Caco-2 (cell line): ENCODE measurements at regions not wholly inside any gene's neighbourhood (a gene's known extent, or its start where the extent isn't known, plus 50 kb on each side); places are given as distances from the start of the nearest gene placed in this dataset.

Experiments used
- BruUV-seq: library from RNA; stranded (reverse); fragments of 400-500 nt; replicated peaks from 2 replicates; lab custom pipeline; 2021; lab: Mats Ljungman, UMichigan
- CTCF ChIA-PET: fragments of 300-600 bp; sonication (Branson Sonifier 250); formaldehyde crosslinking; loops from one replicate; lab custom pipeline; 2022; ENCODE audit warnings: antibody characterized with exemption; lab: Charles Lee
- POLR2A ChIA-PET: fragments of 300-600 bp; sonication (Branson Sonifier 250); formaldehyde crosslinking; loops from one replicate; lab custom pipeline; 2022; ENCODE audit warnings: antibody characterized with exemption; lab: Charles Lee
- DNase-seq, 2 experiments: peaks; one replicate each; pipeline versions ENCODE4 v3.0.0 to v3.0.0-alpha.2; 2020 to 2022
- H3K27me3 ChIP-seq: replicated peaks from 2 replicates; pipeline ENCODE4 v1.6.0; 2011; ENCODE audit warnings: low read length; ENCODE audit not compliant: control insufficient read depth, insufficient read depth
- H3K36me3 ChIP-seq: 2 replicates; pipeline ENCODE4 v1.5.1; 2011; ENCODE audit warnings: low read length; ENCODE audit not compliant: control insufficient read depth, insufficient read depth
- H3K4me1 ChIP-seq: fragments of 250-450 bp; sonication (Bioruptor Pico); 2 replicates; pipeline ENCODE4 v1.5.1; 2020; ENCODE audit warnings: mild to moderate bottlenecking
- H3K4me3 ChIP-seq: 2 replicates; pipeline ENCODE4 v1.5.1; 2011; ENCODE audit warnings: low read depth, mild to moderate bottlenecking, control low read depth, low read length
- H3K9me3 ChIP-seq: fragments of 250-450 bp; sonication (Bioruptor Pico); 2 replicates; pipeline ENCODE4 v1.5.1; 2020; ENCODE audit warnings: mild to moderate bottlenecking, moderate library complexity
- H3K27ac Mint-ChIP-seq: one replicate; pipeline ENCODE4 v1.8.0; 2022; ENCODE audit warnings: mixed read lengths; ENCODE audit not compliant: unreplicated experiment
- H3K27me3 Mint-ChIP-seq: one replicate; pipeline ENCODE4 v1.8.0; 2022; ENCODE audit warnings: mixed read lengths; ENCODE audit not compliant: insufficient read depth, unreplicated experiment
- H3K36me3 Mint-ChIP-seq: one replicate; pipeline ENCODE4 v1.8.0; 2022; ENCODE audit warnings: mild to moderate bottlenecking, mixed read lengths; ENCODE audit not compliant: insufficient read depth, unreplicated experiment
- H3K4me1 Mint-ChIP-seq: one replicate; pipeline ENCODE4 v1.8.0; 2022; ENCODE audit warnings: low read depth, mixed read lengths; ENCODE audit not compliant: unreplicated experiment
- H3K4me3 Mint-ChIP-seq: one replicate; pipeline ENCODE4 v1.8.0; 2022; ENCODE audit warnings: mild to moderate bottlenecking, moderate library complexity, mixed read lengths; ENCODE audit not compliant: unreplicated experiment
- H3K9me3 Mint-ChIP-seq: one replicate; pipeline ENCODE4 v1.8.0; 2022; ENCODE audit warnings: mixed read lengths; ENCODE audit not compliant: unreplicated experiment
- intact Hi-C: fragments of 100-400 bp; cut with micrococcal nuclease; formaldehyde crosslinking; loops from one replicate; pipeline ENCODE4 v1.10.0; 2022; ENCODE audit not compliant: unreplicated experiment
- TF ChIP-seq, protein P1 (sequence below), 2 experiments: fragments of 200-600 bp in 1 of 2; IDR thresholded peaks; 1 replicate in 1 of 2; 2 replicates in 1 of 2; pipeline versions ENCODE4 v1.5.1 to v1.8.0; 2011 to 2022; ENCODE audit warnings: antibody characterized with exemption in 1 of 2, control low read depth in 1 of 2, inconsistent platforms in 1 of 2, low read depth in 1 of 2, low read length in 1 of 2, mild to moderate bottlenecking in 1 of 2, moderate library complexity in 1 of 2; ENCODE audit not compliant: insufficient read depth in 1 of 2, severe bottlenecking in 1 of 2, unreplicated experiment in 1 of 2

DNA sequence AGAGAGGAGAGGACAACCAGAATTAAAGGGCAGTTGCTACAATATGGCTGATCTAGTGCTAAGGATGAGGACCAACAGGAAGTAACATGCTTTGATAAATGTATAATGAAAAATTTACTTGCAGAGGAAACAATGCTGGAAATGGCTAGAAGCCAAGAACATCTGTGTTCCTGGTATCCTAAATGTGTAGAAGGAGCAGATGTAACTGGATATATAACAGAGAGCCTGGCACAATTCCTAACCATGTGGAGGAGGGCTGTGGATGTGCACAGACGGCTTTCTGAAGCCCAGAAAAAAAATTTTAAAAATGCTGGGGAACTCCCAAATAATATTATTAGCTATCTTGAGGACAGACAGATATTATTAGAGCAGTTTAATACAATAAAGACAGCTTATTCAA lies 159.4 kb upstream of the GBE1 start:
- Mint-ChIP-seq H3K4me3 (no peak overlapping the region), H3K4me1 (no peaks in the 10 kb centered on the region), H3K27me3 (peaks cover 4% of the 10 kb centered on the region), H3K36me3 (no peaks in the 10 kb centered on the region), H3K27ac (no peak overlapping the region), H3K9me3 (no peaks in the 10 kb centered on the region)
- Histone ChIP-seq H3K4me1 (no peaks in the 10 kb centered on the region), H3K9me3 (no peaks in the 10 kb centered on the region), H3K27me3 (no peaks in the 10 kb centered on the region), H3K4me3 (no peak overlapping the region), H3K36me3 (no peaks in the 10 kb centered on the region)
- TF ChIP-seq, protein P1, sequence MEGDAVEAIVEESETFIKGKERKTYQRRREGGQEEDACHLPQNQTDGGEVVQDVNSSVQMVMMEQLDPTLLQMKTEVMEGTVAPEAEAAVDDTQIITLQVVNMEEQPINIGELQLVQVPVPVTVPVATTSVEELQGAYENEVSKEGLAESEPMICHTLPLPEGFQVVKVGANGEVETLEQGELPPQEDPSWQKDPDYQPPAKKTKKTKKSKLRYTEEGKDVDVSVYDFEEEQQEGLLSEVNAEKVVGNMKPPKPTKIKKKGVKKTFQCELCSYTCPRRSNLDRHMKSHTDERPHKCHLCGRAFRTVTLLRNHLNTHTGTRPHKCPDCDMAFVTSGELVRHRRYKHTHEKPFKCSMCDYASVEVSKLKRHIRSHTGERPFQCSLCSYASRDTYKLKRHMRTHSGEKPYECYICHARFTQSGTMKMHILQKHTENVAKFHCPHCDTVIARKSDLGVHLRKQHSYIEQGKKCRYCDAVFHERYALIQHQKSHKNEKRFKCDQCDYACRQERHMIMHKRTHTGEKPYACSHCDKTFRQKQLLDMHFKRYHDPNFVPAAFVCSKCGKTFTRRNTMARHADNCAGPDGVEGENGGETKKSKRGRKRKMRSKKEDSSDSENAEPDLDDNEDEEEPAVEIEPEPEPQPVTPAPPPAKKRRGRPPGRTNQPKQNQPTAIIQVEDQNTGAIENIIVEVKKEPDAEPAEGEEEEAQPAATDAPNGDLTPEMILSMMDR (IDR thresholded peaks at IDR 0.05; ENCODE audit: insufficient read depth in 1 of 2, low read depth in 1 of 2, low read length in 1 of 2, severe bottlenecking in 1 of 2, unreplicated experiment in 1 of 2) = no peak
- ChIA-PET CTCF (no interaction called here), POLR2A (no interaction called here)
- no peak for DNase-seq
- no TSS peak for BruUV-seq
- intact Hi-C loops = no loop called here

DNA sequence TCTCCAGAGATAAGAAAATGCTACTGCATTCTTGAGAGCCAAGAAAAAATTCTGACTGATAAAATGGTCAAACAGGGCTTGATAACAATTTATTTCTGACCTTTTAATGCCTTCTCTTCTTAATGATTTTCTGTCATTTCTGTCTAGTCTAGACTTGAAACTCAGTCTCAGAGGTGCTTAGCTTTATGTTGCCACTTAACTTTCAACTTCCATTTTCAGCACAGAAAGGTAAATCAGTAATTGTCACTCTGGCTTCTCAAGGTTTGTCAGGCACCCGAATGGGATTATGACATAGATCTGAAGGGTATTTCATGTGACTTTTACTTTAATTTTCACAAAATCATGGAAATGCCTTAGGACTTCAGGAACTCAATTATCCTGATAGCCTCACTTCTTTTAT lies 155.4 kb upstream of the GBE1 start:
- no peak for DNase-seq
- no peak overlapping the region for H3K4me3 Mint-ChIP-seq
- ChIA-PET CTCF (no interaction called here), POLR2A (no interaction called here)
- Histone ChIP-seq H3K9me3 (no peaks in the 10 kb centered on the region), H3K36me3 (no peaks in the 10 kb centered on the region), H3K4me1 (no peaks in the 10 kb centered on the region), H3K27me3 (no peaks in the 10 kb centered on the region), H3K4me3 (no peak overlapping the region)
- TF ChIP-seq, protein P1 (IDR thresholded peaks at IDR 0.05; ENCODE audit: insufficient read depth in 1 of 2, low read depth in 1 of 2, low read length in 1 of 2, severe bottlenecking in 1 of 2, unreplicated experiment in 1 of 2) = no peak
- H3K9me3 Mint-ChIP-seq = no peaks in the 10 kb centered on the region
- H3K36me3 Mint-ChIP-seq = no peaks in the 10 kb centered on the region
- no peaks in the 10 kb centered on the region for H3K4me1 Mint-ChIP-seq
- H3K27me3 Mint-ChIP-seq = no peaks in the 10 kb centered on the region
- BruUV-seq = no TSS peak
- no peak overlapping the region for H3K27ac Mint-ChIP-seq
- intact Hi-C loops = no loop called here

DNA sequence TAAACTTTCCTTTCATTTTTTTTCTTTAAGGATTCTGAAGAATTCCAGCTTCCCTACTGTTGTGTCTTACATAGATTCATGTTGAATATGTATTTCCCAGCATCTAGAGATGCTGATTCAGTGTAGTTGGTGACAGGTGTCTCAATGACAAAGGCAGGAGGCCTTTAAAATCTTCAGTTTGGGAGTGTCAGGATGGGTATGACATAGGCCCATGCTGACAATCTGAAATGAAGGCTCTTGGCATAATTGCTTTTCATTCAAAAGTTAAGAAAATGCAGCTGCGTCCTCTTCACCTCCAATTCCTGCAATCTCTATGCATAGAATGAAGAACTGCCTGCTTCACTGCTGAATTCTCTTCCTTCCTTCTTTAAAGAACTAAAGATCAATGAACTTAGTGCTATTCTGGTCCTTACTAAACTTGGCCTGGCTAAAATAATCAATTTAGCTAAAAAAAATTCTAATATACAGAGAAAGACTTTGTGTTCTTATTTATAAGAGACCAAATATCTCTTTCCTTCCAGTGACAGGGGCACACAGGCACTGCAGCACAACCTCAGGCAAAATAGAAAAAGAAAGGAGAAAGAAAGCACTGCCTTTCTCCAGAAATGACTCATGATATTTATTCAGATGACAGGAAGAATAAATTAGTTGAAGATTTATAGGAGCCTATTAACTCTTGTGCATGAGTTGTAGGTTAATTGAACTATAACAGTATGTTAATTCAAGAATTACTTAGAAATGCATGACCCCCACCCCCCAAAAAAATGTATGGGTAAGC lies 152.6 kb upstream of the GBE1 start:
- DNase-seq = no peak
- Mint-ChIP-seq H3K4me3 (no peak overlapping the region), H3K4me1 (no peaks in the 10 kb centered on the region), H3K36me3 (no peaks in the 10 kb centered on the region), H3K27ac (no peak overlapping the region), H3K27me3 (no peaks in the 10 kb centered on the region), H3K9me3 (no peaks in the 10 kb centered on the region)
- Histone ChIP-seq H3K9me3 (no peaks in the 10 kb centered on the region), H3K36me3 (no peaks in the 10 kb centered on the region), H3K27me3 (no peaks in the 10 kb centered on the region), H3K4me3 (no peak overlapping the region), H3K4me1 (no peaks in the 10 kb centered on the region)
- intact Hi-C loops = no loop called here
- TF ChIP-seq, protein P1 (IDR thresholded peaks at IDR 0.05; ENCODE audit: insufficient read depth in 1 of 2, low read depth in 1 of 2, low read length in 1 of 2, severe bottlenecking in 1 of 2, unreplicated experiment in 1 of 2) = no peak
- ChIA-PET CTCF (no interaction called here), POLR2A (no interaction called here)
- BruUV-seq = no TSS peak
